ENCODE measurements at regions not wholly inside any gene's neighbourhood (a gene's known extent, or its start where the extent isn't known, plus 50 kb on each side); places are given as distances from the start of the nearest gene placed in this dataset.
"Not testable (repeated sequence)": the region's sequence is repeated elsewhere in the genome, so short reads cannot be mapped to it uniquely, and the experiment has no call there.

- no peak for DNase-seq
Measured at GRCh38 chr2:393711-394696, 106.1 kb upstream of the ALKAL2 start.

- DNase-seq, result no peak
Measured at GRCh38 chr2:392926-393280, 105.0 kb upstream of the ALKAL2 start.

GRCh38 chr2:392181-392925 is 104.5 kb upstream of the ALKAL2 start:
- no peak for DNase-seq

- no peak for DNase-seq
Measured at GRCh38 chr2:391696-392095, 103.8 kb upstream of the ALKAL2 start.

GRCh38 chr2:390959-391358 is 103.1 kb upstream of the ALKAL2 start:
- DNase-seq, result no peak

- not testable (repeated sequence) for DNase-seq
Measured at GRCh38 chr2:389985-390384, 102.1 kb upstream of the ALKAL2 start.

- not testable (repeated sequence) for DNase-seq
Measured at GRCh38 chr2:388752-389151, 100.9 kb upstream of the ALKAL2 start.

GRCh38 chr2:387980-388421 is 100.1 kb upstream of the ALKAL2 start:
- DNase-seq, result no peak

- no peak for DNase-seq
Measured at GRCh38 chr2:386406-387103, 98.7 kb upstream of the ALKAL2 start.

GRCh38 chr2:385785-386184 is 97.9 kb upstream of the ALKAL2 start:
- no peak for DNase-seq

GRCh38 chr2:385061-385460 is 97.2 kb upstream of the ALKAL2 start:
- DNase-seq, result no peak

GRCh38 chr2:383888-384287 is 96.0 kb upstream of the ALKAL2 start:
- DNase-seq, result no peak

GRCh38 chr2:383178-383577 is 95.3 kb upstream of the ALKAL2 start:
- DNase-seq, result no peak

GRCh38 chr2:382728-383022 is 94.8 kb upstream of the ALKAL2 start:
- DNase-seq, result no peak

GRCh38 chr2:381941-382727 is 94.2 kb upstream of the ALKAL2 start:
- no peak for DNase-seq

GRCh38 chr2:381181-381580 is 93.3 kb upstream of the ALKAL2 start:
- no peak for DNase-seq

- DNase-seq, result no peak
Measured at GRCh38 chr2:380772-381171, 92.9 kb upstream of the ALKAL2 start.

GRCh38 chr2:380221-380620 is 92.3 kb upstream of the ALKAL2 start:
- no peak for DNase-seq

- DNase-seq, result no peak
Measured at GRCh38 chr2:379778-380177, 91.9 kb upstream of the ALKAL2 start.

- DNase-seq, result no peak
Measured at GRCh38 chr2:378364-378763, 90.5 kb upstream of the ALKAL2 start.

GRCh38 chr2:377414-377813 is 89.5 kb upstream of the ALKAL2 start:
- no peak for DNase-seq

GRCh38 chr2:375956-376307 is 88.0 kb upstream of the ALKAL2 start:
- no peak for DNase-seq
